DND-41 (cell line): ENCODE measurements at regions not wholly inside any gene's neighbourhood (a gene's known extent, or its start where the extent isn't known, plus 50 kb on each side); places are given as distances from the start of the nearest gene placed in this dataset.
"Not testable (repeated sequence)": the region's sequence is repeated elsewhere in the genome, so short reads cannot be mapped to it uniquely, and the experiment has no call there.

Experiments
- CTCF ChIP-seq: IDR thresholded peaks from 2 replicates; pipeline ENCODE4 v1.5.1; 2012; ENCODE audit warnings: borderline replicate concordance, low read length, moderate library complexity, mild to moderate bottlenecking; ENCODE audit not compliant: poor library complexity, severe bottlenecking; ENCODE audit errors: extremely low read depth
- EZH2 ChIP-seq: IDR thresholded peaks from 3 replicates; pipeline ENCODE4 v1.6.1; 2012; ENCODE audit warnings: borderline replicate concordance, low read depth, mild to moderate bottlenecking, moderate library complexity, low read length, inconsistent platforms; ENCODE audit not compliant: severe bottlenecking

DNA sequence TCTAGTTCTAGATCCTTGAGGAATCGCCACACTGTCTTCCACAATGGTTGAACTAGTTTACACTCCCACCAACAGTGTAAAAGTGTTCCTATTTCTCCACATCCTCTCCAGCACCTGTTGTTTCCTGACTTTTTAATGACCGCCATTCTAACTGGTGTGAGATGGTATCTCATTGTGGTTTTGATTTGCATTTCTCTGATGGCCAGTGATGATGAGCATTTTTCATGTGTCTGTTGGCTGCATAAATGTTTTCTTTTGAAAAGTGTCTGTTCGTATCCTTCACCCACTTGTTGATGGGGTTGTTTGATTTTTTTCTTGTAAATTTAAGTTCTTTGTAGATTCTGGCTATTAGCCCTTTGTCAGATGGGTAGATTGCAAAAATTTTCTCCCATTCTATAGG, 79.2 kb downstream of the SLC41A2 start:
- not testable (repeated sequence) for TF ChIP-seq EZH2, CTCF
